IMR-90 (cell line): ENCODE measurements at regions not wholly inside any gene's neighbourhood (a gene's known extent, or its start where the extent isn't known, plus 50 kb on each side); places are given as distances from the start of the nearest gene placed in this dataset.

Experiments
- ATAC-seq: fragments of 200-7000 bp; cut with Tn5 transposase; 2 replicates; pipeline ENCODE4 v1.9.1; 2020; ENCODE audit warnings: low read depth, mild to moderate bottlenecking, moderate library complexity
- BruUV-seq: library from RNA; stranded (reverse); fragments of 400-500 nt; replicated peaks from 2 replicates; lab custom pipeline; 2021; lab: Mats Ljungman, UMichigan
- CTCF ChIA-PET: fragments of 300-600 bp; formaldehyde crosslinking; extraction: SDS; loops from one replicate; lab custom pipeline; 2021; ENCODE audit warnings: antibody characterized with exemption; lab: Yijun Ruan, JAX
- POLR2A ChIA-PET: fragments of 300-600 bp; sonication (Branson Sonifier 250); formaldehyde crosslinking; loops from one replicate; lab custom pipeline; 2022; ENCODE audit warnings: antibody characterized with exemption; ENCODE audit not compliant: unreplicated experiment; lab: Charles Lee
- DNase-seq: peaks from one replicate; pipeline ENCODE4 v3.0.0; 2013
- H2AFZ ChIP-seq: replicated peaks from 2 replicates; pipeline ENCODE3; 2013; ENCODE audit warnings: low read length, mild to moderate bottlenecking; ENCODE audit not compliant: poor library complexity
- H2AK5ac ChIP-seq: 2 replicates; pipeline ENCODE4 v1.6.1; 2013; ENCODE audit warnings: low read depth, low read length, inconsistent platforms
- H2AK9ac ChIP-seq: replicated peaks from 2 replicates; pipeline ENCODE3; 2013; ENCODE audit warnings: mild to moderate bottlenecking, low read depth, low read length, moderate library complexity; ENCODE audit not compliant: poor library complexity
- H2BK120ac ChIP-seq: 2 replicates; pipeline ENCODE4 v1.6.1; 2013; ENCODE audit warnings: low read depth, low read length, inconsistent platforms
- H2BK15ac ChIP-seq: 3 replicates; pipeline ENCODE4 v1.6.1; 2013; ENCODE audit warnings: low read depth, low read length, inconsistent platforms
- H2BK20ac ChIP-seq: 2 replicates; pipeline ENCODE4 v1.6.1; 2013; ENCODE audit warnings: low read depth, mild to moderate bottlenecking, inconsistent platforms, low read length, moderate library complexity
- H2BK5ac ChIP-seq: 2 replicates; pipeline ENCODE4 v1.6.1; 2013; ENCODE audit warnings: mild to moderate bottlenecking, low read depth, low read length, inconsistent platforms; ENCODE audit not compliant: poor library complexity, severe bottlenecking
- H3K14ac ChIP-seq: replicated peaks from 2 replicates; pipeline ENCODE4 v1.6.1; 2013; ENCODE audit warnings: low read depth, low read length, inconsistent platforms
- H3K18ac ChIP-seq: 2 replicates; pipeline ENCODE4 v1.6.1; 2013; ENCODE audit warnings: low read depth, low read length, control low read depth
- H3K23ac ChIP-seq: 2 replicates; pipeline ENCODE4 v1.6.1; 2013; ENCODE audit warnings: low read depth, low read length, inconsistent platforms
- H3K27ac ChIP-seq: 2 replicates; pipeline ENCODE4 v1.5.1; 2013; ENCODE audit warnings: mild to moderate bottlenecking, control low read depth, low read length; ENCODE audit not compliant: insufficient read depth
- H3K27me3 ChIP-seq: 2 replicates; pipeline ENCODE4 v1.6.1; 2013; ENCODE audit warnings: low read length; ENCODE audit not compliant: control insufficient read depth, insufficient read depth
- H3K36me3 ChIP-seq: 2 replicates; pipeline ENCODE4 v1.6.1; 2013; ENCODE audit warnings: low read length, mixed read lengths; ENCODE audit not compliant: control insufficient read depth, insufficient read depth
- H3K4ac ChIP-seq: 2 replicates; pipeline ENCODE4 v1.6.1; 2013; ENCODE audit warnings: low read depth, low read length, inconsistent platforms
- H3K4me1 ChIP-seq: 2 replicates; pipeline ENCODE4 v1.6.1; 2013; ENCODE audit warnings: low read length, mixed read lengths; ENCODE audit not compliant: control insufficient read depth, insufficient read depth
- H3K4me2 ChIP-seq: 2 replicates; pipeline ENCODE4 v1.6.1; 2013; ENCODE audit warnings: low read depth, mild to moderate bottlenecking, control low read depth, low read length, moderate library complexity
- H3K4me3 ChIP-seq: 2 replicates; pipeline ENCODE4 v1.5.1; 2013; ENCODE audit warnings: low read depth, mild to moderate bottlenecking, control low read depth, low read length, moderate library complexity; ENCODE audit not compliant: insufficient read depth
- H3K56ac ChIP-seq: 2 replicates; pipeline ENCODE4 v1.6.1; 2013; ENCODE audit warnings: low read length, inconsistent platforms; ENCODE audit not compliant: insufficient read depth; ENCODE audit errors: extremely low read depth
- H3K79me1 ChIP-seq, 2 experiments: 2 replicates each; pipeline ENCODE4 v1.6.1; 2013; ENCODE audit warnings: low read length in 2 of 2, inconsistent platforms in 1 of 2, low read depth in 1 of 2
- H3K9ac ChIP-seq: 2 replicates; pipeline ENCODE4 v1.6.1; 2013; ENCODE audit warnings: low read depth, low read length, control low read depth
- H3K9me1 ChIP-seq: 2 replicates; pipeline ENCODE4 v1.6.1; 2013; ENCODE audit warnings: low read length, inconsistent platforms; ENCODE audit not compliant: insufficient read depth
- H3K9me3 ChIP-seq: 2 replicates; pipeline ENCODE4 v1.6.1; 2013; ENCODE audit warnings: low read length; ENCODE audit not compliant: control insufficient read depth, insufficient read depth
- H4K20me1 ChIP-seq: 2 replicates; pipeline ENCODE4 v1.6.1; 2013; ENCODE audit warnings: low read length, inconsistent platforms; ENCODE audit not compliant: insufficient read depth
- H4K5ac ChIP-seq: 2 replicates; pipeline ENCODE4 v1.6.1; 2013; ENCODE audit warnings: mild to moderate bottlenecking, low read depth, low read length, control low read depth
- H4K8ac ChIP-seq, 2 experiments: 2 replicates each; pipeline ENCODE4 v1.6.1; 2013; ENCODE audit warnings: low read depth in 2 of 2, low read length in 2 of 2, control low read depth in 1 of 2, inconsistent platforms in 1 of 2
- H4K91ac ChIP-seq: 2 replicates; pipeline ENCODE4 v1.6.1; 2013; ENCODE audit warnings: low read depth, low read length, inconsistent platforms; ENCODE audit not compliant: insufficient read depth
- BHLHE40 ChIP-seq: fragments of 150-350 bp; IDR thresholded peaks from 2 replicates; pipeline ENCODE4 v1.6.1; 2016; ENCODE audit warnings: mild to moderate bottlenecking, low read depth, low read length
- CEBPB ChIP-seq: IDR thresholded peaks from 2 replicates; pipeline ENCODE4 v1.6.1; 2012; ENCODE audit warnings: low read depth, low read length, improper control_type of control experiment
- CHD1 ChIP-seq: IDR thresholded peaks from 2 replicates; pipeline ENCODE4 v1.6.1; 2012; ENCODE audit warnings: low read depth, low read length, improper control_type of control experiment
- CTCF ChIP-seq: conservative IDR thresholded peaks from 2 replicates; pipeline ENCODE4 v1.5.1; 2012; ENCODE audit warnings: mild to moderate bottlenecking, low read depth, low read length, improper control_type of control experiment
- ELK1 ChIP-seq: fragments of 150-350 bp; IDR thresholded peaks from 2 replicates; pipeline ENCODE4 v1.6.1; 2016; ENCODE audit warnings: low read depth, mild to moderate bottlenecking, low read length, moderate library complexity, borderline replicate concordance
- FOS ChIP-seq: fragments of 150-350 bp; IDR thresholded peaks from 2 replicates; pipeline ENCODE4 v1.6.1; 2016; ENCODE audit warnings: low read depth, low read length
- MAFK ChIP-seq: IDR thresholded peaks from 2 replicates; pipeline ENCODE4 v1.6.1; 2012; ENCODE audit warnings: low read depth, low read length, improper control_type of control experiment
- MAZ ChIP-seq: IDR thresholded peaks from 2 replicates; pipeline ENCODE4 v1.6.1; 2012; ENCODE audit warnings: low read depth, mild to moderate bottlenecking, low read length, improper control_type of control experiment, moderate library complexity, borderline replicate concordance
- MXI1 ChIP-seq: IDR thresholded peaks from 2 replicates; pipeline ENCODE4 v1.6.1; 2012; ENCODE audit warnings: low read depth, mild to moderate bottlenecking, low read length, moderate library complexity, borderline replicate concordance
- NFE2L2 ChIP-seq: fragments of 150-350 bp; IDR thresholded peaks from 2 replicates; pipeline ENCODE4 v1.6.1; 2016; ENCODE audit warnings: low read depth, mild to moderate bottlenecking, low read length
- POLR2A ChIP-seq: IDR thresholded peaks from 2 replicates; pipeline ENCODE4 v1.6.1; 2012; ENCODE audit warnings: mild to moderate bottlenecking, low read depth, low read length
- RAD21 ChIP-seq: IDR thresholded peaks from 2 replicates; pipeline ENCODE4 v1.6.1; 2012; ENCODE audit warnings: low read length, improper control_type of control experiment
- RCOR1 ChIP-seq: IDR thresholded peaks from 2 replicates; pipeline ENCODE4 v1.6.1; 2012; ENCODE audit warnings: mild to moderate bottlenecking, low read length, improper control_type of control experiment; ENCODE audit not compliant: insufficient replicate concordance
- RFX5 ChIP-seq: IDR thresholded peaks from 2 replicates; pipeline ENCODE4 v1.8.0; 2012; ENCODE audit warnings: low read depth, mild to moderate bottlenecking, low read length, moderate library complexity
- SMC3 ChIP-seq: fragments of 150-350 bp; IDR thresholded peaks from 2 replicates; pipeline ENCODE4 v1.6.1; 2016; ENCODE audit warnings: low read depth, mild to moderate bottlenecking, antibody characterized with exemption, low read length, moderate library complexity
- USF2 ChIP-seq: fragments of 150-350 bp; IDR thresholded peaks from 2 replicates; pipeline ENCODE4 v1.6.1; 2017; ENCODE audit warnings: mild to moderate bottlenecking, antibody characterized with exemption, low read length, low read depth
- WGBS, 2 experiments: methylation state at CpG; one replicate each; pipeline versions ENCODE4 v1.1.5 to v1.1.7; 2013; ENCODE audit warnings: missing lambda C conversion rate in 2 of 2; ENCODE audit not compliant: insufficient read length in 1 of 2; ENCODE audit errors: extremely low coverage in 2 of 2; 5-methylcytosine and 5-hydroxymethylcytosine counted together
- dilution Hi-C: fragments of 300-500 bp; cut with HindIII; formaldehyde crosslinking; loops from one replicate; pipeline ENCODE4 v1.14.3; 2018; ENCODE audit warnings: low sequenced_read_pairs; ENCODE audit not compliant: unreplicated experiment
- in situ Hi-C: fragments of 300-500 bp; cut with MboI; formaldehyde crosslinking; loops from 3 replicates; pipeline ENCODE4 v1.14.3; 2019; ENCODE audit warnings: low sequenced_read_pairs, inconsistent platforms, mixed read lengths
- intact Hi-C: fragments of 100-400 bp; cut with micrococcal nuclease; formaldehyde crosslinking; loops from 2 replicates; pipeline ENCODE4 v1.10.0; 2022

- H3K23ac ChIP-seq, result no peak overlapping the region
- WGBS, 2 experiments, result 79% methylated on average over 7 of the region's 24 CpGs; no CpG with 5 or more reads in 1 of the 2 experiments
Measured at GRCh38 chr4:1469607-1470392, 63.6 kb upstream of the NKX1-1 start.

More at GRCh38 chr4:1469607-1470392, 63.6 kb upstream of the NKX1-1 start:
- Histone ChIP-seq H4K8ac (no peak overlapping the region), H2AK9ac (no peak overlapping the region), H3K9me1 (no peaks in the 10 kb centered on the region), H2AK5ac (no peak overlapping the region), H3K4ac (no peak overlapping the region), H3K27ac (no peak overlapping the region), H3K4me1 (no peaks in the 10 kb centered on the region), H3K9me3 (no peaks in the 10 kb centered on the region), H4K5ac (no peak overlapping the region), H3K4me3 (no peak overlapping the region), H2AFZ (no peak overlapping the region), H3K36me3 (no peaks in the 10 kb centered on the region), H2BK120ac (no peak overlapping the region), H3K18ac (no peak overlapping the region), H3K27me3 (peaks cover 22% of the 10 kb centered on the region), H2BK5ac (no peak overlapping the region), H4K20me1 (no peaks in the 10 kb centered on the region), H3K79me1 (no peaks in the 10 kb centered on the region), H3K9ac (no peak overlapping the region), H3K14ac (no peak overlapping the region), H2BK15ac (no peak overlapping the region), H3K56ac (no peak overlapping the region), H4K91ac (no peak overlapping the region), H3K4me2 (no peak overlapping the region), H2BK20ac (no peak overlapping the region)
- ATAC-seq, result no peak
- in situ Hi-C loops (no loop called here), dilution Hi-C loops (no loop called here), intact Hi-C loops (no loop called here)
- POLR2A ChIA-PET, result no interaction called here
- CTCF ChIA-PET, result no interaction called here
- DNase-seq, result no peak
- BruUV-seq, result no TSS peak
- TF ChIP-seq MAFK (no peak), RFX5 (no peak), RAD21 (no peak), SMC3 (no peak), NFE2L2 (no peak), CTCF (no peak), ELK1 (no peak), RCOR1 (no peak), MAZ (no peak), POLR2A (no peak), BHLHE40 (no peak), FOS (no peak), USF2 (no peak), MXI1 (no peak), CHD1 (no peak), CEBPB (no peak)
